PFSK-1 (cell line): ENCODE measurements at regions not wholly inside any gene's neighbourhood (a gene's known extent, or its start where the extent isn't known, plus 50 kb on each side); places are given as distances from the start of the nearest gene placed in this dataset.

ENCODE experiments used
- FOXP2 ChIP-seq: optimal IDR thresholded peaks from 2 replicates; pipeline ENCODE3; 2011; ENCODE audit warnings: borderline replicate concordance, control low read depth, inconsistent platforms; ENCODE audit not compliant: insufficient read depth; ENCODE audit errors: extremely low read length, extremely low read depth
- POLR2AphosphoS5 ChIP-seq: IDR thresholded peaks from 2 replicates; pipeline ENCODE4 v1.6.1; 2012; ENCODE audit warnings: low read depth, mild to moderate bottlenecking, control low read depth, low read length, moderate library complexity
- SIN3A ChIP-seq: IDR thresholded peaks from 2 replicates; pipeline ENCODE4 v1.6.1; 2012; ENCODE audit warnings: mild to moderate bottlenecking, low read length, moderate library complexity, borderline replicate concordance; ENCODE audit not compliant: insufficient read depth
- TF ChIP-seq, protein P1 (sequence below), 2 experiments: IDR thresholded peaks; 2 replicates each; pipeline versions ENCODE4 v1.6.1 to v1.8.0; 2011 to 2012; ENCODE audit warnings: low read depth in 2 of 2, low read length in 2 of 2, control low read depth in 1 of 2, inconsistent platforms in 1 of 2, mild to moderate bottlenecking in 1 of 2, moderate library complexity in 1 of 2; ENCODE audit not compliant: insufficient read depth in 1 of 2

DNA sequence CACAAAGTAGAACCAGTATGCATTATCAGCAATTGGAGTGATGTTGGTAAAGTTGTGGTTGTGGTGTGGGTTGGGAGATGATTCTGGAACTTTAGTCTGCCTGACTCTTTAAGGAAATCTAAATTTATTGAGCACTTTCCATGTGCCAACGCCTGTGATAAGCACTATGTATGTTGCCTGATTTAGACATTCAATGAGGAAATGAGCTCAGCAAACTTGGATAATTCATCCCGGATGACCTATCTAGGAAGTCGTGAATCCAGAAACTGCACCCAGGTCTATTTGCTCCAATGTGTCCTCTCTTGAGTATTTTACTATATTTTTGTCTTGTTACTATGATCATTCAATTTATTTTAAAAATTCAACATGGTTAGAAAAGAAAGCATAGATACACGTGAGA lies 400.8 kb upstream of the MMADHC start:
- TF ChIP-seq, protein P1, sequence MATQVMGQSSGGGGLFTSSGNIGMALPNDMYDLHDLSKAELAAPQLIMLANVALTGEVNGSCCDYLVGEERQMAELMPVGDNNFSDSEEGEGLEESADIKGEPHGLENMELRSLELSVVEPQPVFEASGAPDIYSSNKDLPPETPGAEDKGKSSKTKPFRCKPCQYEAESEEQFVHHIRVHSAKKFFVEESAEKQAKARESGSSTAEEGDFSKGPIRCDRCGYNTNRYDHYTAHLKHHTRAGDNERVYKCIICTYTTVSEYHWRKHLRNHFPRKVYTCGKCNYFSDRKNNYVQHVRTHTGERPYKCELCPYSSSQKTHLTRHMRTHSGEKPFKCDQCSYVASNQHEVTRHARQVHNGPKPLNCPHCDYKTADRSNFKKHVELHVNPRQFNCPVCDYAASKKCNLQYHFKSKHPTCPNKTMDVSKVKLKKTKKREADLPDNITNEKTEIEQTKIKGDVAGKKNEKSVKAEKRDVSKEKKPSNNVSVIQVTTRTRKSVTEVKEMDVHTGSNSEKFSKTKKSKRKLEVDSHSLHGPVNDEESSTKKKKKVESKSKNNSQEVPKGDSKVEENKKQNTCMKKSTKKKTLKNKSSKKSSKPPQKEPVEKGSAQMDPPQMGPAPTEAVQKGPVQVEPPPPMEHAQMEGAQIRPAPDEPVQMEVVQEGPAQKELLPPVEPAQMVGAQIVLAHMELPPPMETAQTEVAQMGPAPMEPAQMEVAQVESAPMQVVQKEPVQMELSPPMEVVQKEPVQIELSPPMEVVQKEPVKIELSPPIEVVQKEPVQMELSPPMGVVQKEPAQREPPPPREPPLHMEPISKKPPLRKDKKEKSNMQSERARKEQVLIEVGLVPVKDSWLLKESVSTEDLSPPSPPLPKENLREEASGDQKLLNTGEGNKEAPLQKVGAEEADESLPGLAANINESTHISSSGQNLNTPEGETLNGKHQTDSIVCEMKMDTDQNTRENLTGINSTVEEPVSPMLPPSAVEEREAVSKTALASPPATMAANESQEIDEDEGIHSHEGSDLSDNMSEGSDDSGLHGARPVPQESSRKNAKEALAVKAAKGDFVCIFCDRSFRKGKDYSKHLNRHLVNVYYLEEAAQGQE (IDR thresholded peaks at IDR 0.05; ENCODE audit: insufficient read depth in 1 of 2, low read depth in 2 of 2, low read length in 2 of 2) = no peak
- TF ChIP-seq SIN3A = no peak
- no peak for TF ChIP-seq FOXP2
- no peak for TF ChIP-seq POLR2AphosphoS5
